ENCODE measurements at regions not wholly inside any gene's neighbourhood (a gene's known extent, or its start where the extent isn't known, plus 50 kb on each side); places are given as distances from the start of the nearest gene placed in this dataset.
"Not testable (repeated sequence)": the region's sequence is repeated elsewhere in the genome, so short reads cannot be mapped to it uniquely, and the experiment has no call there.

GRCh38 chr2:18045230-18045629 is 166.8 kb downstream of the KCNS3 start:
- Histone ChIP-seq H3K27me3 (replicated peaks in 2 of 5; ENCODE audit: control insufficient read depth in 4 of 5, insufficient read depth in 5 of 5, low read length in 4 of 5) (no peaks in the 10 kb centered on the region), H3K4me1 (ENCODE audit: control extremely low read depth in 1 of 4, control insufficient read depth in 4 of 4, insufficient read depth in 4 of 4, low read length in 3 of 4) (no peaks in the 10 kb centered on the region), H3K36me3 (ENCODE audit: control insufficient read depth in 4 of 4, insufficient read depth in 4 of 4, low read length in 3 of 4) (no peaks in the 10 kb centered on the region), H3K27ac (ENCODE audit: insufficient read depth in 1 of 2, low read depth in 1 of 2, low read length in 2 of 2, poor library complexity in 1 of 2, severe bottlenecking in 2 of 2) (no peak overlapping the region), H3K4me3 (ENCODE audit: control insufficient read depth in 1 of 7, extremely low read depth in 1 of 7, insufficient read depth in 4 of 7, low read depth in 2 of 7, low read length in 6 of 7) (no peak overlapping the region), H3K9me3 (ENCODE audit: control extremely low read depth in 1 of 5, control insufficient read depth in 4 of 5, insufficient read depth in 2 of 5, low read depth in 1 of 5, low read length in 4 of 5) (no peaks in the 10 kb centered on the region)
- no CpG with 5 or more reads among the region's 1 CpG for WGBS (ENCODE audit: insufficient coverage)
- ChIA-PET CTCF (interaction anchor here (0.6 kb wide), 1 partner anchor 11 kb away, joined by 3 read pairs; no protein-coding TSS in a partner anchor), POLR2A (no interaction called here)
- no peak for DNase-seq

DNA sequence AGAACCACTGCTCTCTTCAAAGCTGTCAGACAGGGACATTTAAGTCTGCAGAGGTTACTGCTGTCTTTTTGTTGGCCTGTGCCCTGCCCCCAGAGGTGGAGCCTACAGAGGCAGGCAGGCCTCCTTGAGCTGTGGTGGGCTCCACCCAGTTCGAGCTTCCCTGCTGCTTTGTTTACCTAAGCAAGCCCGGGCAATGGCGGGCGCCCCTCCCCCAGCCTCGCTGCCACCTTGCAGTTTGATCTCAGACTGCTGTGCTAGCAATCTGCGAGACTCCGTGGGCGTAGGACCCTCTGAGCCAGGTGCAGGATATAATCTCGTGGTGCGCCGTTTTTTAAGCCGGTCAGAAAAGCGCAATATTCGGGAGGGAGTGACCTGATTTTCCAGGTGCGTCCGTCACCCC is 138.9 kb downstream of the KCNS3 start:
- H3K27ac ChIP-seq (ENCODE audit: insufficient read depth in 1 of 2, low read depth in 1 of 2, low read length in 2 of 2, poor library complexity in 1 of 2, severe bottlenecking in 2 of 2); H3K4me1 ChIP-seq (ENCODE audit: control extremely low read depth in 1 of 4, control insufficient read depth in 4 of 4, insufficient read depth in 4 of 4, low read length in 3 of 4); H3K36me3 ChIP-seq (ENCODE audit: control insufficient read depth in 4 of 4, insufficient read depth in 4 of 4, low read length in 3 of 4); H3K4me3 ChIP-seq (ENCODE audit: control insufficient read depth in 1 of 7, extremely low read depth in 1 of 7, insufficient read depth in 4 of 7, low read depth in 2 of 7, low read length in 6 of 7); POLR2A ChIA-PET; CTCF ChIA-PET; DNase-seq; H3K27me3 ChIP-seq (replicated peaks in 2 of 5; ENCODE audit: control insufficient read depth in 4 of 5, insufficient read depth in 5 of 5, low read length in 4 of 5): not testable (repeated sequence)
- 80% methylated on average over 2 of the region's 16 CpGs for WGBS (ENCODE audit: insufficient coverage)
- H3K9me3 ChIP-seq (ENCODE audit: control extremely low read depth in 1 of 5, control insufficient read depth in 4 of 5, insufficient read depth in 2 of 5, low read depth in 1 of 5, low read length in 4 of 5) = peaks cover 0 to 14% (median 3%) of the 10 kb centered on the region in 5 experiments

- Histone ChIP-seq H3K9me3 (ENCODE audit: control extremely low read depth in 1 of 5, control insufficient read depth in 4 of 5, insufficient read depth in 2 of 5, low read depth in 1 of 5, low read length in 4 of 5) (no peaks in the 10 kb centered on the region), H3K36me3 (ENCODE audit: control insufficient read depth in 4 of 4, insufficient read depth in 4 of 4, low read length in 3 of 4) (no peaks in the 10 kb centered on the region), H3K27me3 (replicated peaks in 2 of 5; ENCODE audit: control insufficient read depth in 4 of 5, insufficient read depth in 5 of 5, low read length in 4 of 5) (no peaks in the 10 kb centered on the region), H3K4me1 (ENCODE audit: control extremely low read depth in 1 of 4, control insufficient read depth in 4 of 4, insufficient read depth in 4 of 4, low read length in 3 of 4) (no peaks in the 10 kb centered on the region), H3K27ac (ENCODE audit: insufficient read depth in 1 of 2, low read depth in 1 of 2, low read length in 2 of 2, poor library complexity in 1 of 2, severe bottlenecking in 2 of 2) (no peak overlapping the region), H3K4me3 (ENCODE audit: control insufficient read depth in 1 of 7, extremely low read depth in 1 of 7, insufficient read depth in 4 of 7, low read depth in 2 of 7, low read length in 6 of 7) (no peak overlapping the region)
- ChIA-PET CTCF (interaction anchor here (1.7 kb wide), 1 partner anchor 12 kb away, joined by 4 read pairs; no protein-coding TSS in a partner anchor), POLR2A (no interaction called here)
- DNase-seq = no peak
- WGBS (ENCODE audit: insufficient coverage) = 79% methylated on average over 3 of the region's 3 CpGs
Measured at GRCh38 chr2:18009891-18010290, 131.4 kb downstream of the KCNS3 start.

GRCh38 chr2:18005411-18005810 is 126.9 kb downstream of the KCNS3 start:
- ChIA-PET POLR2A (no interaction called here), CTCF (no interaction called here)
- no peak overlapping the region for H3K27ac ChIP-seq (ENCODE audit: insufficient read depth in 1 of 2, low read depth in 1 of 2, low read length in 2 of 2, poor library complexity in 1 of 2, severe bottlenecking in 2 of 2)
- H3K4me3 ChIP-seq (ENCODE audit: control insufficient read depth in 1 of 7, extremely low read depth in 1 of 7, insufficient read depth in 4 of 7, low read depth in 2 of 7, low read length in 6 of 7) = no peak overlapping the region
- no CpG with 5 or more reads among the region's 1 CpG for WGBS (ENCODE audit: insufficient coverage)
- no peak for DNase-seq
- no peaks in the 10 kb centered on the region for H3K27me3 ChIP-seq (replicated peaks in 2 of 5; ENCODE audit: control insufficient read depth in 4 of 5, insufficient read depth in 5 of 5, low read length in 4 of 5)
- H3K36me3 ChIP-seq (ENCODE audit: control insufficient read depth in 4 of 4, insufficient read depth in 4 of 4, low read length in 3 of 4) = no peaks in the 10 kb centered on the region
- no peaks in the 10 kb centered on the region for H3K4me1 ChIP-seq (ENCODE audit: control extremely low read depth in 1 of 4, control insufficient read depth in 4 of 4, insufficient read depth in 4 of 4, low read length in 3 of 4)
- peaks cover 0 to 3% (median 0%) of the 10 kb centered on the region in 5 experiments for H3K9me3 ChIP-seq (ENCODE audit: control extremely low read depth in 1 of 5, control insufficient read depth in 4 of 5, insufficient read depth in 2 of 5, low read depth in 1 of 5, low read length in 4 of 5)

DNA sequence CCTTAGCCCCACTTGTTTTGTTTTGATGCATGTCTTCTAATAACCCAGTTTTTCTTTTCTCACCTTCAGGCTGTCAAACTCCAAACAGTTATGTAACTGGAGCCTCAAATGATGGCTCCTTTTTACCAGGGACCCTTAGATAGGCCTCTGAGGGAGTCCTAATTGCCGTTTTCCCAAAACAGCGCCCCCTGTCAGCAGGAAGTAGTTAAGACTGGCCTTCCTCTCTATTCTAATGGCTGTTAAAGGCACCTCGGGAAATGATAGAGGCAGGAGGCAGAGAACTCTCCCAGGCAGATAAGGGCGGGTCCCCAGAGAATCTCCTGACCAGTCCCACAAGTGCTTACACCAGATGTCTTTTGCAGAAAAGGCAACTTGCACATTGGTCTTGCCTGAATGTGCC is 123.2 kb downstream of the KCNS3 start:
- no peak for DNase-seq

GRCh38 chr2:17996978-17997377 is 118.5 kb downstream of the KCNS3 start:
- H3K27ac ChIP-seq (ENCODE audit: insufficient read depth in 1 of 2, low read depth in 1 of 2, low read length in 2 of 2, poor library complexity in 1 of 2, severe bottlenecking in 2 of 2) = no peak overlapping the region
- 94% methylated on average over 2 of the region's 3 CpGs for WGBS (ENCODE audit: insufficient coverage)
- POLR2A ChIA-PET = no interaction called here
- no peak overlapping the region for H3K4me3 ChIP-seq (ENCODE audit: control insufficient read depth in 1 of 7, extremely low read depth in 1 of 7, insufficient read depth in 4 of 7, low read depth in 2 of 7, low read length in 6 of 7)
- H3K36me3 ChIP-seq (ENCODE audit: control insufficient read depth in 4 of 4, insufficient read depth in 4 of 4, low read length in 3 of 4) = no peaks in the 10 kb centered on the region
- H3K27me3 ChIP-seq (replicated peaks in 2 of 5; ENCODE audit: control insufficient read depth in 4 of 5, insufficient read depth in 5 of 5, low read length in 4 of 5) = no peaks in the 10 kb centered on the region
- CTCF ChIA-PET = no interaction called here
- no peak for DNase-seq
- H3K4me1 ChIP-seq (ENCODE audit: control extremely low read depth in 1 of 4, control insufficient read depth in 4 of 4, insufficient read depth in 4 of 4, low read length in 3 of 4) = no peaks in the 10 kb centered on the region
- peaks cover 0 to 13% (median 0%) of the 10 kb centered on the region in 5 experiments for H3K9me3 ChIP-seq (ENCODE audit: control extremely low read depth in 1 of 5, control insufficient read depth in 4 of 5, insufficient read depth in 2 of 5, low read depth in 1 of 5, low read length in 4 of 5)

More for the DNA sequence above, 123.2 kb downstream of the KCNS3 start:
- no peaks in the 10 kb centered on the region for H3K4me1 ChIP-seq (ENCODE audit: control extremely low read depth in 1 of 4, control insufficient read depth in 4 of 4, insufficient read depth in 4 of 4, low read length in 3 of 4)
- no peaks in the 10 kb centered on the region for H3K27me3 ChIP-seq (replicated peaks in 2 of 5; ENCODE audit: control insufficient read depth in 4 of 5, insufficient read depth in 5 of 5, low read length in 4 of 5)
- H3K4me3 ChIP-seq (ENCODE audit: control insufficient read depth in 1 of 7, extremely low read depth in 1 of 7, insufficient read depth in 4 of 7, low read depth in 2 of 7, low read length in 6 of 7) = no peak overlapping the region
- peaks cover 0 to 12% (median 0%) of the 10 kb centered on the region in 5 experiments for H3K9me3 ChIP-seq (ENCODE audit: control extremely low read depth in 1 of 5, control insufficient read depth in 4 of 5, insufficient read depth in 2 of 5, low read depth in 1 of 5, low read length in 4 of 5)
- no peak overlapping the region for H3K27ac ChIP-seq (ENCODE audit: insufficient read depth in 1 of 2, low read depth in 1 of 2, low read length in 2 of 2, poor library complexity in 1 of 2, severe bottlenecking in 2 of 2)
- WGBS (ENCODE audit: insufficient coverage) = 82% methylated on average over 4 of the region's 4 CpGs
- no peaks in the 10 kb centered on the region for H3K36me3 ChIP-seq (ENCODE audit: control insufficient read depth in 4 of 4, insufficient read depth in 4 of 4, low read length in 3 of 4)
- POLR2A ChIA-PET = no interaction called here
- CTCF ChIA-PET = no interaction called here

DNA sequence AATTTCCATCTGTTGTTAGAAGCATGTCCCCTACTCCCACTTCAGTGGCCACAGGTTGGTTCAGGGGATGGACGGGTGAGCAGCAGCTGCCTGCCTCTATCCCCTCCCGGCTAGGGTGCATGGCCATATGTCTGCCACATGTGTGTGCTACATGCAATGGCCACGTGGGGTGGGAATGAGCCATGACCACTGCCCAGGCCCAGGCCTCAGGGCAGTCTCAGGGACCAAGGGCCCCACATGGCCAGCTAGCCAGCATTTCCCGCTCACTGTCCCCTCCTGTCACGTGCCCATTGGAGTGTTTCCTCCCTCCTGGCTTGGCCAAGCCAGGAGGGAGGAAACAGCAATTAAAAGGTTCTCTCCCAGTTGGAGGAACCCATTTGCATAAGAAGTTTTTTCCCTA is 117.1 kb downstream of the KCNS3 start:
- H3K4me1 ChIP-seq (ENCODE audit: control extremely low read depth in 1 of 4, control insufficient read depth in 4 of 4, insufficient read depth in 4 of 4, low read length in 3 of 4) = no peaks in the 10 kb centered on the region
- no peak overlapping the region for H3K27ac ChIP-seq (ENCODE audit: insufficient read depth in 1 of 2, low read depth in 1 of 2, low read length in 2 of 2, poor library complexity in 1 of 2, severe bottlenecking in 2 of 2)
- 83% methylated on average over 5 of the region's 5 CpGs for WGBS (ENCODE audit: insufficient coverage)
- POLR2A ChIA-PET = no interaction called here
- no peak overlapping the region for H3K4me3 ChIP-seq (ENCODE audit: control insufficient read depth in 1 of 7, extremely low read depth in 1 of 7, insufficient read depth in 4 of 7, low read depth in 2 of 7, low read length in 6 of 7)
- no peaks in the 10 kb centered on the region for H3K27me3 ChIP-seq (replicated peaks in 2 of 5; ENCODE audit: control insufficient read depth in 4 of 5, insufficient read depth in 5 of 5, low read length in 4 of 5)
- DNase-seq = no peak
- H3K9me3 ChIP-seq (ENCODE audit: control extremely low read depth in 1 of 5, control insufficient read depth in 4 of 5, insufficient read depth in 2 of 5, low read depth in 1 of 5, low read length in 4 of 5) = peaks cover 0 to 10% (median 0%) of the 10 kb centered on the region in 5 experiments
- no peaks in the 10 kb centered on the region for H3K36me3 ChIP-seq (ENCODE audit: control insufficient read depth in 4 of 4, insufficient read depth in 4 of 4, low read length in 3 of 4)
- CTCF ChIA-PET = no interaction called here
